ENCODE measurements at regions not wholly inside any gene's neighbourhood (a gene's known extent, or its start where the extent isn't known, plus 50 kb on each side); places are given as distances from the start of the nearest gene placed in this dataset.

- DNase-seq (ENCODE audit: low read depth in 1 of 2, low spot score in 1 of 2) = no peak
- TF ChIP-seq GABPA (IDR thresholded peaks at IDR 0.05; ENCODE audit: low read depth) (no peak), CTCF (IDR thresholded peaks at IDR 0.05; ENCODE audit: insufficient read depth, low read length) (no peak), POLR2AphosphoS5 (IDR thresholded peaks at IDR 0.05; ENCODE audit: low read depth) (no peak), SPI1 (IDR thresholded peaks at IDR 0.05; ENCODE audit: borderline replicate concordance, low read depth) (no peak), REST (IDR thresholded peaks at IDR 0.05; ENCODE audit: insufficient replicate concordance, low read depth) (no peak)
- no peak overlapping the region for H3K27ac ChIP-seq (replicated peaks)
- no peaks in the 10 kb centered on the region for H3K27me3 ChIP-seq (ENCODE audit: insufficient read depth, poor library complexity, severe bottlenecking)
- no peak overlapping the region for H3K4me3 ChIP-seq (replicated peaks; ENCODE audit: insufficient read depth, low read length)
Measured at GRCh38 chr5:96015709-96016108, 54.1 kb upstream of the ELL2 start.

- H3K27me3 ChIP-seq (ENCODE audit: insufficient read depth, poor library complexity, severe bottlenecking) = no peaks in the 10 kb centered on the region
- no peak overlapping the region for H3K4me3 ChIP-seq (replicated peaks; ENCODE audit: insufficient read depth, low read length)
- no peak overlapping the region for H3K27ac ChIP-seq (replicated peaks)
- DNase-seq (ENCODE audit: low read depth in 1 of 2, low spot score in 1 of 2) = no peak
- no peak for TF ChIP-seq SPI1 (IDR thresholded peaks at IDR 0.05; ENCODE audit: borderline replicate concordance, low read depth)
- TF ChIP-seq CTCF (IDR thresholded peaks at IDR 0.05; ENCODE audit: insufficient read depth, low read length) = no peak
- no peak for TF ChIP-seq GABPA (IDR thresholded peaks at IDR 0.05; ENCODE audit: low read depth)
- no peak for TF ChIP-seq POLR2AphosphoS5 (IDR thresholded peaks at IDR 0.05; ENCODE audit: low read depth)
- no peak for TF ChIP-seq REST (IDR thresholded peaks at IDR 0.05; ENCODE audit: insufficient replicate concordance, low read depth)
Measured at GRCh38 chr5:96014395-96014794, 52.7 kb upstream of the ELL2 start.

- TF ChIP-seq POLR2AphosphoS5 (IDR thresholded peaks at IDR 0.05; ENCODE audit: low read depth) = no peak
- no peak for TF ChIP-seq SPI1 (IDR thresholded peaks at IDR 0.05; ENCODE audit: borderline replicate concordance, low read depth)
- no peak for TF ChIP-seq CTCF (IDR thresholded peaks at IDR 0.05; ENCODE audit: insufficient read depth, low read length)
- no peak for TF ChIP-seq REST (IDR thresholded peaks at IDR 0.05; ENCODE audit: insufficient replicate concordance, low read depth)
- TF ChIP-seq GABPA (IDR thresholded peaks at IDR 0.05; ENCODE audit: low read depth) = no peak
- Histone ChIP-seq H3K27me3 (ENCODE audit: insufficient read depth, poor library complexity, severe bottlenecking) (no peaks in the 10 kb centered on the region), H3K4me3 (replicated peaks; ENCODE audit: insufficient read depth, low read length) (no peak overlapping the region), H3K27ac (replicated peaks) (no peak overlapping the region)
- DNase-seq (ENCODE audit: low read depth in 1 of 2, low spot score in 1 of 2) = no peak
Measured at GRCh38 chr5:96013254-96013653, 51.6 kb upstream of the ELL2 start.
